GM18498 (cell line): ENCODE measurements at regions not wholly inside any gene's neighbourhood (a gene's known extent, or its start where the extent isn't known, plus 50 kb on each side); places are given as distances from the start of the nearest gene placed in this dataset.

Experiments
- ATAC-seq: cut with Tn5 transposase; IDR thresholded peaks from one replicate; pipeline ENCODE4 v1.9.1; 2021; ENCODE audit warnings: mild to moderate bottlenecking, moderate library complexity; ENCODE audit not compliant: unreplicated experiment

GRCh38 chr20:11371831-11372230, 545.9 kb upstream of the BTBD3 start:
- ATAC-seq, result no peak

DNA sequence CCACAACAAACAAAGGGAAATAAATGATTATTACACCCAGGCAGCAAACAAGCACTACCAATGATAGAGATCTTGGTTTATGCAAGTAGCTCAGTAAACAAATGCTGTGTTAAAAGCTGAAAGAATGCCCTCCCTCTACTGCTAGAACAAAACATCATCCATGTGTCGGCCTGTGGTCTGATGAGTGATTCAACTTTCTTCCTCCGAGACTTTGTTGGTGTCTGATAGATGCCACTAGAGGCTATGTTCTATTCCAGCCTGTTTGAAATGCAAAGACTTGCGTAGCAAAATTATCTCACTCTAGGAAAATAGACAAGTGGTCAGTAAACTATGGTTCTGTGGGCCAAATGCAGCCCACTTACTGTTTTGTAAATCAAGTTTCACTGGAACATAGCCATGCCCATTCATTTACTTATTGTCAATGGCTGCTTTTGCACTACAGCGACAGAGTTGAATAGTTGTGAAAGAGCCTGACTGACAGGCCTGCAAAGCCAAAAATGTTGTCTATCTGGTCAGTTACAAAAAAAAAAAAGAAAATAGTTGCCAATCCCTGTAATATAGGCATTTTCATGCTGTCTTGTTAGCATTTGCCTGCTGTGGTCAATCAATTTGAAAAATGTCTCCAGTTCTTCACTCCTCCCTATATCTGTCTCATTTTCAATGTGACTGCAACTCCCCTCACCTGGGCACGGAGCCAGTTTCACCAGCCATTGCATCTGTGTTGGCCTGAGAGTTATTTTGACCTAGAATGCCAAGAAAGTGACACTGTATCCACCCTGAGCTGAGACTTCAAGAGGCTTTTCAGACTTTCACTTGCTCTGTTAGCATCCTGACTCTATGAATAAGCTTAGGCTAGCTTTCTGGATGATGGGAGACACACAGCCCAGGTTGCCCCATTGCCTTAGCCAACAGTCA, 544.6 kb upstream of the BTBD3 start:
- ATAC-seq, result no peak

- no peak for ATAC-seq
These were observed 542.4 kb upstream of the BTBD3 start for GRCh38 chr20:11375335-11375734.

DNA sequence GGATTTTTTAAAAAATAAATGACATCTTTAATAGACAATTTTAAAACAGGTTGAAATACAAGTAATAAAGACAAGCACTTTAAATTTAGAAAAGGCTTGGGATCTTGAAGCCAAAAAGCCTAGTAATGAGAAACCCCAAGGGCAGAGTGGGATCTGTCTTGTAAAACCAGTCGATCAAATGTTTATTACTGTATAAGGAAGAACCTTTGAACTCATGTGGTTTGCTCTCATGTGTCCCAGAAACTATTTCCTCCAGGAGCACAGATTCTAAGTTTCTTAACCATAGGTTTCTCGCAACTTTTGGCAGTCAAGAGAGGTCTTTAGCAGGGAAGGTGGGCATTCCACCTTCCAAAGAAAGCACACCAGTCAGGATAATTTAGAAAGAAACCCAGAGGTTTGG, 541.7 kb upstream of the BTBD3 start:
- no peak for ATAC-seq

- no peak for ATAC-seq
These were observed 541.3 kb upstream of the BTBD3 start for GRCh38 chr20:11376420-11376819.

GRCh38 chr20:11376998-11377397, 540.7 kb upstream of the BTBD3 start:
- no peak for ATAC-seq

GRCh38 chr20:11377761-11378160, 539.9 kb upstream of the BTBD3 start:
- no peak for ATAC-seq

GRCh38 chr20:11378252-11378651, 539.4 kb upstream of the BTBD3 start:
- ATAC-seq, result no peak

DNA sequence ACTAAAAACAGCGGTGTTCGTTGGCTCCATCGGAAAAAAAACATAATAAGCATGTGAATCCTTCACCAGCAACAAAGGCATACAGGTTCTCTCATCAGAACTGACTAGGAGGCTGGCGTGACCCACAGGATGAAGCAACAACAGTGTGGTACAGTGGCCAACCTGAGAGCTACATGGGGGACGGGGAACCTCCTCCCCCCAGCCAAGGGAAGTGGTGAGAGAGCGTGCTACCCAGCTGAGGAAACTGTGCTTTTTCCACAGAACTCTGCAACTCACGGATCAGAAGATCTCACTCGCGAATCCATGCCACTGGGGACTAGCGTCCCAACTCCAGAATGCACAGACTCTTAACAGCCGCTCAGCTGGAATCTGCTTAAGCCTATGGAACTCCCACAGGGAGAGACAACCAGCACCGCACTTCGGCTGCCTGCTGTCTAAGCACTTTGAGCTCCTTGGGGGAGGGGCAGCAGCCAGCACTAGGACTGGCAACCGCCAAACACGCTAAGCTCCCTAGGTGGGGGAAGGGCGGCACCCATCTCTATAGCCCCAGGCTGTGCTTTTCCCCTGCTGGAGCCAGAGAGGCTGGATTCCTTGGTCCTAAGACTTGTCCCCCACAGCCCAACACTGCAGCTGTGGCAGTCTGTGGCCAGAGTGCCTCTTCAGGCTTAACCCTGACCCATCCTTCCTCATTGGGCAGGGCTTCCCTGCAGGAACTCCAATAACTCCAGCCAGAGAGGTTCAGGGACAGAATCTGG, 538.3 kb upstream of the BTBD3 start:
- ATAC-seq, result peak; percentile 43

DNA sequence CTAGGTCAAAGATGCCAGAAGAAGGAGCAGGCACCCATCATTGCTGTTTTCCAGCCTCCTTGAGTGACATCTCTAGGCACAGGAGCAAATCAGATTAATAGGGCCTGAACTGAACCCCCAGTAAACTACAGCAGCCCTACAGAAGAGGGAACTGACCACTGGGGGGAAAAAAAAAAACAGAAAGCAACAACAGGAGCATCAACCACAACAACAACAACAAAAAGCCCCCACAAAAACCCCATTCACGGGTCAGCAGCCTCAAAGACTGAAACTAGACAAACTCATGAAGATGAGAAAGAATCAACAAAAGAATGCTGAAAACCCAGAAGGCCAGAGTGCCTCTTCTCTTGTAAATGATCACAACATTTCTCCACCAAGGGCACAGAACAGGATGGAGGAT, 537.4 kb upstream of the BTBD3 start:
- peak; percentile 61 for ATAC-seq

GRCh38 chr20:11387189-11387754, 530.4 kb upstream of the BTBD3 start:
- no peak for ATAC-seq

- ATAC-seq, result no peak
These were observed 528.5 kb upstream of the BTBD3 start for GRCh38 chr20:11389186-11389585.

- no peak for ATAC-seq
These were observed 526.1 kb upstream of the BTBD3 start for GRCh38 chr20:11391591-11391990.

GRCh38 chr20:11394145-11394833, 523.4 kb upstream of the BTBD3 start:
- ATAC-seq, result no peak

DNA sequence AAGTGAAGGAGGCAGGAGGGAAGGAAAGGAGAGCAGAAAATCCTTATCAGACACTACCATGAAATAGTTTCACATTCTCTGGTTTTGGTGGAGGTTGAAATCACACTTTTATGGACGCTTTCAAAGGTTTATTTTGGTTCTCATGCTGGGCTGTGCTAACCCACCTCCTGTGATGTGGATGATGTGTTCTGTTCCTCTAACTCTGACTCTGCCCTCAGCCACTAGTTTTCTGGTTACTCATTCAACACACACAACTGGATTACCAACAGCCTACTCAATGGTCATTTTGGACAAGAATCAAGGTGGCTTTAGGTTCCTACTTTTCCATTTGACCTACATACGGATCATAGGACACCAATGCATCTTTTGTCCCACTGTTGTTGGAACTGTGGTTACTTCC, 522.1 kb upstream of the BTBD3 start:
- no peak for ATAC-seq

DNA sequence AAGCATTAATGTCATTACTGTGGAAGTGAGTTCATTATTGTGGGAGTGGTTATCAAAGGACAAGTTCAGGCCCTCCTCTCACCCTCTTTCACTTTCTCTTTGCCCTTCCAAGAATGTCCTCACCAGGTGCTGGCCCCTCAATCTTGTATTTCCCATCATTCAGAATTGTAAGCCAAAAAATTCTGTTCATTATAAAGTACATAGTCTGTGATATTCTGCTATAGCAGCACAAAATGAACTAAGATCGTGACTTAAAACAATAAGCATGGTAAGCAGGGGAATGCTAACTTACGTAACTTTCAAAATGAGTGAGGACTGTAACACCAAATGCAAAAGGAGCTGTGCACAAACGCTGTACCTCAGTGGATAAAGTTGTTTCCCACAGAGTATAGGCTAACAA, 515.7 kb upstream of the BTBD3 start:
- ATAC-seq, result peak; percentile 85

GRCh38 chr20:11403711-11404110, 514.0 kb upstream of the BTBD3 start:
- no peak for ATAC-seq

DNA sequence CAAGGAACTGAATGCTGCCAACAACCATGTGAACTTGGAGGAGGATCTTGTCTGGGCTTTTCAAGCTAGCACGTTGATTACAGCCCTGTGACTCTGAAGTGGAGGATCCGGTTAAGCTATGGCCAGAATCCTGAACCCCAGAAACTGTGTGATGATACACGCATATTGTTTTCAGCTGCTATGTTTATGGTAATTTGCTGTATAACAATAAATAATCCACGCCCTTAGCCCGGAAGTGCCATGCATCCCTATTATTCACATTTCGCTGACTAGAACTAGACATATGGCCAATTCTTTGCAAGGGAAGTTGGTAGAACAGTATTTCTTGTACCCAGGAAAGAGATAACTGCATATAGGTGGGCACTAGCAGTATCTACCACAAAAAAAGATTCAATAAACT, 510.8 kb upstream of the BTBD3 start:
- ATAC-seq, result no peak

DNA sequence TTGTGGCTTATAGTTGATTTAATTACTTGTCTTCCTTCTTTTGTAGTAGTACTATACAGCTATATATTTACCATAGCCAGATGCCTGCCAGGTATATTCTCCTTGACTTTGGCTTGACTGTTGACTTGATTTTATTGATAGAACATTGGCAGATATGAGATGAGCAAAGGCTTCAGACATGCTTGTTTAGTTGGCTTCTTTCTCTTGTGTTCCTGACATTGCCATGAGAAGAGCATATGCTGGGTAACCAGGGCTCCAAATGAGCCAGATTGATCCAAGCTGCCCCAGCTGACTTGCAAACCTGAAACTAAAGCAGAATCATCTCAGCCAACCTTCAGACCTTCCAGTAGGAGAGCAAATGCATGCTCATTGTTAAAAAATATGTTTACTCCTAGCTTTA, 508.1 kb upstream of the BTBD3 start:
- ATAC-seq, result no peak

DNA sequence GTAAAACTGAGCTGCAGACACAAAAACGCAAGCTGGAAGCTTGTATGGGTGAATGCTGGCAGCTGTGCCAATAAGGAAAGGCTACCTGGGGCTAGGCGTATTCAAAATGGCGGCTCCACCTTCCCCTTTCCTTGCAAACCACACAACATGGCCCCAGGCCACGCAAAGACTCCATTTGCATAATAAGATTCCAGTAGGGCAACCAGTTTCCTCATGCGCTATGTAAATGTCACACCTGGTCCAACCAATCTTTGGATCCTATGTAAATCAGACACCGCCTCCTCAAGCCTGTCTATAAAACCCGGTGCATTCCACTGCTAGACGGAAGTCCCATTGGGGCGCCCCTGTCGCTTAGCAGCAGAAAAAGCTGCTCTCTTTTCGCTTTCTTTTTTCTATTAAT, 505.9 kb upstream of the BTBD3 start:
- no peak for ATAC-seq

DNA sequence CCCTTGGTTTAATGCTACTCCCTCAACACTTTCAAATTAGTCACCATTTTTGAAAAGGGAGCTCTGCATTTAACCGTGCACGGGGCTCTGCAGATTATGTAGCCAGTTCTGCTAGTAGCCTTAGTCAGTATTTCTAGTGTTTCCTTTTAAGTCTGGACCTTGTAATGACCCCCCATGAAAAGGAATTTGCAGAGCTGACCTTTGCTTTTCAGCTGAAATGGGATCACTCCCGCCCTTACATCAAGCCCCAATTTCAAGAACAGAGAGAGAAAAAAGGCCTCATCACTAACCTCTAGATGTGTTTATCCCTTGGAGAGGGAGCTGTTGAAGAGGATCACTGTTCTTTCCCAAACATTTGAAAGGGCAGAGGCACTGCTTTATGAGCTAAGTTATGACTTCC, 490.7 kb upstream of the BTBD3 start:
- ATAC-seq, result no peak
